ENCODE measurements at regions not wholly inside any gene's neighbourhood (a gene's known extent, or its start where the extent isn't known, plus 50 kb on each side); places are given as distances from the start of the nearest gene placed in this dataset.

GRCh38 chr11:15854245-15854644 lies 502.1 kb downstream of the SOX6 start:
- H3K27me3 ChIP-seq (ENCODE audit: insufficient read depth, low read length, poor library complexity): peaks cover 3% of the 10 kb centered on the region
- H3K4me1 ChIP-seq (ENCODE audit: insufficient read depth, low read length): no peaks in the 10 kb centered on the region
- no peaks in the 10 kb centered on the region for H3K36me3 ChIP-seq (ENCODE audit: insufficient read depth, low read length)
- no peak overlapping the region for H3K9ac ChIP-seq (ENCODE audit: low read depth, low read length)
- no peak overlapping the region for H3K4me3 ChIP-seq (ENCODE audit: low read depth in 1 of 2, low read length in 2 of 2)
- H3K4me2 ChIP-seq (ENCODE audit: insufficient read depth, low read length): no peak overlapping the region
- H3K79me2 ChIP-seq (ENCODE audit: insufficient read depth, low read length): no peaks in the 10 kb centered on the region
- no peak for TF ChIP-seq CTCF (IDR thresholded peaks at IDR 0.05; ENCODE audit: borderline replicate concordance, extremely low read depth, low read length, poor library complexity, severe bottlenecking)
- no peak for TF ChIP-seq EZH2 (IDR thresholded peaks at IDR 0.05; ENCODE audit: borderline replicate concordance, low read depth, low read length, severe bottlenecking)
- ATAC-seq (ENCODE audit: insufficient read depth, low read depth) (no peak), DNase-seq (no peak)
- no peaks in the 10 kb centered on the region for H3K9me3 ChIP-seq (ENCODE audit: insufficient read depth, low read length, severe bottlenecking)
- no peak overlapping the region for H2AFZ ChIP-seq (ENCODE audit: low read depth, low read length)
- H3K27ac ChIP-seq (ENCODE audit: low read length): no peak overlapping the region
- H4K20me1 ChIP-seq (ENCODE audit: insufficient read depth, low read length): no peaks in the 10 kb centered on the region

GRCh38 chr11:15858881-15859280 lies 497.5 kb downstream of the SOX6 start:
- DNase-seq: no peak
- Histone ChIP-seq H3K9ac (ENCODE audit: low read depth, low read length) (no peak overlapping the region), H3K79me2 (ENCODE audit: insufficient read depth, low read length) (no peaks in the 10 kb centered on the region), H3K27ac (ENCODE audit: low read length) (no peak overlapping the region), H3K4me3 (ENCODE audit: low read depth in 1 of 2, low read length in 2 of 2) (no peak overlapping the region), H4K20me1 (ENCODE audit: insufficient read depth, low read length) (no peaks in the 10 kb centered on the region), H3K4me1 (ENCODE audit: insufficient read depth, low read length) (no peaks in the 10 kb centered on the region), H3K36me3 (ENCODE audit: insufficient read depth, low read length) (no peaks in the 10 kb centered on the region), H2AFZ (ENCODE audit: low read depth, low read length) (no peak overlapping the region), H3K4me2 (ENCODE audit: insufficient read depth, low read length) (no peak overlapping the region), H3K27me3 (ENCODE audit: insufficient read depth, low read length, poor library complexity) (peaks cover 3% of the 10 kb centered on the region), H3K9me3 (ENCODE audit: insufficient read depth, low read length, severe bottlenecking) (no peaks in the 10 kb centered on the region)
- no peak for TF ChIP-seq EZH2 (IDR thresholded peaks at IDR 0.05; ENCODE audit: borderline replicate concordance, low read depth, low read length, severe bottlenecking)
- TF ChIP-seq CTCF (IDR thresholded peaks at IDR 0.05; ENCODE audit: borderline replicate concordance, extremely low read depth, low read length, poor library complexity, severe bottlenecking): no peak
- no peak for ATAC-seq (ENCODE audit: insufficient read depth, low read depth)

- Histone ChIP-seq H3K4me3 (ENCODE audit: low read depth in 1 of 2, low read length in 2 of 2) (no peak overlapping the region), H3K4me2 (ENCODE audit: insufficient read depth, low read length) (no peak overlapping the region), H4K20me1 (ENCODE audit: insufficient read depth, low read length) (no peaks in the 10 kb centered on the region), H3K9ac (ENCODE audit: low read depth, low read length) (no peak overlapping the region), H3K9me3 (ENCODE audit: insufficient read depth, low read length, severe bottlenecking) (no peaks in the 10 kb centered on the region), H3K79me2 (ENCODE audit: insufficient read depth, low read length) (no peaks in the 10 kb centered on the region), H3K4me1 (ENCODE audit: insufficient read depth, low read length) (no peaks in the 10 kb centered on the region), H3K36me3 (ENCODE audit: insufficient read depth, low read length) (no peaks in the 10 kb centered on the region), H2AFZ (ENCODE audit: low read depth, low read length) (no peak overlapping the region), H3K27ac (ENCODE audit: low read length) (no peak overlapping the region), H3K27me3 (ENCODE audit: insufficient read depth, low read length, poor library complexity) (no peaks in the 10 kb centered on the region)
- TF ChIP-seq CTCF (IDR thresholded peaks at IDR 0.05; ENCODE audit: borderline replicate concordance, extremely low read depth, low read length, poor library complexity, severe bottlenecking): no peak
- TF ChIP-seq EZH2 (IDR thresholded peaks at IDR 0.05; ENCODE audit: borderline replicate concordance, low read depth, low read length, severe bottlenecking): no peak
- DNase-seq (no peak), ATAC-seq (ENCODE audit: insufficient read depth, low read depth) (no peak)
These were observed 496.9 kb downstream of the SOX6 start for GRCh38 chr11:15859411-15859810.

- H4K20me1 ChIP-seq (ENCODE audit: insufficient read depth, low read length): no peaks in the 10 kb centered on the region
- no peak overlapping the region for H3K4me2 ChIP-seq (ENCODE audit: insufficient read depth, low read length)
- ATAC-seq (ENCODE audit: insufficient read depth, low read depth) (no peak), DNase-seq (no peak)
- TF ChIP-seq CTCF (IDR thresholded peaks at IDR 0.05; ENCODE audit: borderline replicate concordance, extremely low read depth, low read length, poor library complexity, severe bottlenecking) (no peak), EZH2 (IDR thresholded peaks at IDR 0.05; ENCODE audit: borderline replicate concordance, low read depth, low read length, severe bottlenecking) (no peak)
- H3K27me3 ChIP-seq (ENCODE audit: insufficient read depth, low read length, poor library complexity): no peaks in the 10 kb centered on the region
- H3K9ac ChIP-seq (ENCODE audit: low read depth, low read length): no peak overlapping the region
- H3K4me3 ChIP-seq (ENCODE audit: low read depth in 1 of 2, low read length in 2 of 2): no peak overlapping the region
- H2AFZ ChIP-seq (ENCODE audit: low read depth, low read length): no peak overlapping the region
- no peak overlapping the region for H3K27ac ChIP-seq (ENCODE audit: low read length)
- H3K79me2 ChIP-seq (ENCODE audit: insufficient read depth, low read length): no peaks in the 10 kb centered on the region
- no peaks in the 10 kb centered on the region for H3K4me1 ChIP-seq (ENCODE audit: insufficient read depth, low read length)
- H3K9me3 ChIP-seq (ENCODE audit: insufficient read depth, low read length, severe bottlenecking): no peaks in the 10 kb centered on the region
- H3K36me3 ChIP-seq (ENCODE audit: insufficient read depth, low read length): no peaks in the 10 kb centered on the region
These were observed 495.1 kb downstream of the SOX6 start for GRCh38 chr11:15861256-15861655.
